NCI-H460 (cell line): ENCODE measurements at regions not wholly inside any gene's neighbourhood (a gene's known extent, or its start where the extent isn't known, plus 50 kb on each side); places are given as distances from the start of the nearest gene placed in this dataset.

ENCODE experiments used
- DNase-seq: peaks from one replicate; pipeline ENCODE4 v3.0.0-alpha.2; 2016; ENCODE audit warnings: low read depth; ENCODE audit errors: extremely low read depth

DNA sequence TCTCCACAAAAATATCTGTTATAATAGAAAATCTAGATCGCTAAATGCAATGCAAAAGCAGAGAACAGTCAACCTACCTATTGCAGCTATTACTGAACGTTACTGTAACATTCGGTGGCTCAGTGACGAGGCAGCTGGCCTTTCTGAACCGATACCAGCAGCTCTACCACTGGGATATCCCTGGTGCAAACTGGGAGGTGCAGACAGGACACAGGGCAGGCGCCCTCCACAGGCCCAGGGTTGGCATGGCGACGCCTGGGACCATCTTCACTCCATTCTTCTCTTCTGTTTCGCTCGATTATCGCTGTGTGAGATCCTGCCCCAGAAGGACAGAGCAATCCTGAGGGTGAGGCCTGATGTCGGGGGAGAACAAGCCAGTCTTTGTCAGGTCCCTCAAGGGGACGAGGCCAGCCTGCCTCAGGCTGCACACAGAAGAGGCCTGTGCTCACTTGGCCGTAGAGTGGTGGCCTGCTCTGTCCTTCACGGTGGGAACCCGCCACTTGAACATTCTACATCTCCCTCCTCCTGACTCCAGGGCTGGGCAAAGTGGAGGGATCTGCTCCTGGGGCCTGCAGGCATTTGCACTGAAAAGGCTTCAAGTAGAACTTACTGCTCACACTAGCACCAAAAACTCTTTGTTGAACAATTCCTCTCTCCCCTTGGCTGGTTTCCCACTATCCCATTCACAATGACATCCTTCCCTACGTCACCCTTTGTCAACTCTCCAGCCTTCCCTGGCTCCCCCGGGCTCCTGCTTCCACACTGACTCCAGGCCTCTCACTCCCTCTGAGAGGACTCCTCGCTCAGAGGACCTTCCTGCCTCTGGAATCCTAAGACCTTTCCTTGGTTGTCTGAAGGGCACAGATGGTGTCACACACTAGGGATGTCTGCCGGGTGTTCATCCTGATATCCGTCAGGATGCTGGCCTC, 49.7 kb downstream of the CYRIA start:
- DNase-seq: no peak

DNA sequence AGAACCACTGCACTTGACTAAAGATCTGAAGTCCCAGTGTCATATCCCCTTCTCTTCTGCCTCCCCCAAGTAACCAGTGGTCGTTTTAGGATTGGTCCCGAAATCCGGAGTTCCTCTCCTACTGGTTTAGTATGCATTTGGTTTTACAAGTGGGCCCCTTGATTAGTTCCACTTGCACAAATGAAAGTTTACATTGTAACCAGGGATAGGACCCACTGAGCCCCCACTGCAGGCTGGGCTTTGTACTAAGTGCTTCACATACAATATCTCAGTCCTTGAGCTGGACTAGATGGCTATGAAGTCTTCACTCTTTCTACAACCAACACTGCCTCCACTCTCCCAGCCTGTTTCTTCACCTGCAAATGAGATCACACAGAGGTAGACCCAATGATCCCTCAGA, 50.4 kb downstream of the CYRIA start:
- DNase-seq: no peak

DNA sequence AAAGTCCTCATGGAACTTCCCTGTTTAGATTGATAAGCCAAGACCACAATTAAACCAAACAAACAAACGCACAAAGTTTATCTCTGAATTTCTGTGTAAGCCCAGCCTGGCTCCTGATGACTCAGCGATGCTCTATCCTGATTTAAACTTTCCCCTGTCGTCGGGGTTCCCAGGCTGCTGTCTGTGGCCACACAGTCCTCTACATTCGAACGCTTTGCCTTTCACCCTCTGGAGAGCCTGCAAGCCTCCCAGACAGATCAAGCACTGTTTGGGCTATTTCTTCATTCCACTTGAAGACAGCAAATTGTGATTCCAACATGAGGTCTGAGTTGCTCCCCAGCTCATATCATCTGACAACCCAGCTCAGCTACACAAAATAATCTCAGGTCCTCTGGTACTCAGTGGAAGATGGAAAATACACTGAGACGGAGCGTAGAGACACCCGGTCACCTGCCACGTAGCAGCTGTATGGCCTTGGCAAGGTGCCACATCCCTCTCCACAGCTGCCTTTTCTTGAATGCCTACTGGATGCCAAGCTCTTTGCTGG, 51.2 kb downstream of the CYRIA start:
- no peak for DNase-seq

- DNase-seq: no peak
These were observed 52.1 kb downstream of the CYRIA start for GRCh38 chr2:16613539-16614011.

DNA sequence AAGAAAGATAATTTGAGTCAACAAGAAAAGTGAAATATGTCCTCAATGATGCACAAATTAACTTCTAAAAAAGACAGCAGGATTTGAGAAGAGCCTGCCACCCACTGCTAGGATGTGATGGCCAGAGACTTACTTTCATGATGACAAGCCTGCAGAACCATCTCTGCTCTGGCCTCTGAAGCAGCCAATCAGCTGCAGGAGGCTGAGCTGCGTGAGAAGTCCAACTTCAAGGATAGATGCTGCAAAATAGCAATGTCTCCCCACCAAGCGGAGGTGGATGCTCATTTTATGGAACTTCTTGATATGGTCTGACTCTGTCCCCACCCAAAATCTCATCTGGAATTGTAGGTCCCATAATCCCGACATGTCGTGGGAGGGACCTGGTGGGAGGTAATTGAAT, 53.1 kb downstream of the CYRIA start:
- DNase-seq: no peak

DNA sequence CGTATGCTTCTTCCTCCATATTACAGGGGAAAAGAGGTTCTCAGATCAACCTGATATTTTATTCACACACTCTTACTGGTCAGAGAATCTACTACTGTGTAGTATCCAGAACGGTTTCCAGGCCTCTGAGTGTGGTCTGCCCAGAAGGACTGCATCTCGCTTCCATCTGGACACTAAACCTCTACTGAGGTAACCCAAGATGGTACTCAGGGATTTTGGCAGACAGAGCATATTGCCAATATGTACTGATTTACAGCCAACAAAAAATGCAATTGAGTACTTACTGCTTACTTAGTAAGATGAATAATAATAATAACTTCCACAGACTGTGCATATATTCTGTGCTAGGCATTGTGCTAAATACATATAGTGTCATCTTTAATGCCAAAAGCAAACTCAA, 55.8 kb downstream of the CYRIA start:
- no peak for DNase-seq

DNA sequence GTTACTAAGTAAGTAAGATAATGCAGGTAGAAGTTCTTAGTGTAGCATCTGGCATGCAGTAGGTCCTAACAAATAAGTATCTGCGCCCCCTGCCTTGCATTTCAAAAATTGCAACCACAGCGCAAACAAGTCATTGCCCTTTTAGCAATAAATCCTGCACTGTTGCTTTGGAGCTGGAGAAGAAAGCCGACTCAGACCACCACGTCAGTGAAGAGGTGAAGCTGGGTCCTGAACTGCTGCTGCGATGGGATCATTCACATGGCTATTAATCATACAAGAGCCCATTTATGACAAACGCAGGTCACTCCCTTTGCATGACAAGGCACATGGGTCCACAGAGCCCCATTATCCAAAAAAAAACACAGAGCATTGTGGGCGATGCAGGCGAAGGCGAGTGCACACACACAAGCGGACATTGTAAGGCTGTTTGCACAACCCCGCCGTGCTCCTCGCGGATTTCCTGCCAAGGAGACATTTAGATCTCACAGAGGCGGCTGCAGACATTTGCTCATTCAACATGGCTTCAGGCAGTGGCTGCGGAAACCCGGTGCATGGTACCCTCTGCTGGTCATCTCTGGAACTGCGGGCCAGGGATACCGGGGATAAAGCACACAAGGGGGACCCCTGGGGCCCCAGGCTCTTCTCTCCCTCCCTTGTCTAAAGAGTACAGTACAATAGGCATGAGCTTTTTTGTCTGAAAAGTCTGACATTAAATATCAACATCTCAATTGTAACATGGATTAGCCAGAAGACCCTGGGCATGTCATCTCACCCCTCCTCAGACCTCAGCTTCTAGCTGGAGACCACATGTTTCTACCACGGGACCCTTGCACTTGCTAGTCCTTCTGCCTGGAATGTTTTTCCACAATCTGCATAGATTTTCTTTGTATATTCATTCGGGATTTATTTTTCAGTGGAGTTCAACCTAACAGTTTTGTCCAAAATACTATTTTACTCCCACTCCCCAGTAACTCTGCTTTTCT, 56.7 kb downstream of the CYRIA start:
- peak; percentile 64 for DNase-seq

DNA sequence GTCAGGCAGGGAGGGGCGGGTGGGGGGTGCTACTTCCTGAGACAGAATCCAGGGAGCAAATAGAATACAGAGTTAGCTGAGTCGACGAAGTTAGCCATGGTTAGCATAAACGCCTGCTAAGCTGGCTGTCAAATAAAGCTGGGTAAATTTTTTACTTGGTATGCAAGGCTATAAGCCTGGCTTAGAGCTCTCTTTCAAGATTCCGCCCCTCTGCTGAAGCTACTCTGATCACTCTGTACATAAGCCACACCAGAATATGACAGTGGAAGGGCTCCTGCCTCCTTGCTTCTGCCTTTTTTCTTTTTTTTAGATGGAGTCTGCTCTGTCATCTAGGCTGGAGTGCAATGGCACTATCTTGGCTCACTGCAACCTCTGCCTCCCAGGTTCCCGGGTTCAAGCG, 58.3 kb downstream of the CYRIA start:
- DNase-seq: no peak

DNA sequence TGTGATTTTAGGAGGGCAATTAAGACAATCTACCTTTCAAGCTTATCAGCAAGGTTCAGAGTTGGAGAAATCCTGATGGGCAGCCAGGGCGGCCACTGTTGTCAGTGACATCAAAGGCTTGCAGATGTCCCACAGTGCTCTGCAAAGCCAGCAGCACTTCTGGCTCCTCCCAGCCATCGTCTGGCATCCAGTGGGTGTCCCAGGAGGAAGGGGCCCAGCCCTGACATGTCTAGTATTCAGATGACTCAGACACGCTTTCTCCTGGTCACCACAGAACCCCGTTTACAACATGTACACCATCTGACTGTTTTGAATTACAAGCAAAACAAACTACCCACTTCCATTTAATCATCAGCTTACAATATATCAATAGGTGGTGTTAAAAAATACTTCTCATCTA, 61.4 kb downstream of the CYRIA start:
- no peak for DNase-seq

GRCh38 chr2:16591370-16591933, 74.2 kb downstream of the CYRIA start:
- no peak for DNase-seq

DNA sequence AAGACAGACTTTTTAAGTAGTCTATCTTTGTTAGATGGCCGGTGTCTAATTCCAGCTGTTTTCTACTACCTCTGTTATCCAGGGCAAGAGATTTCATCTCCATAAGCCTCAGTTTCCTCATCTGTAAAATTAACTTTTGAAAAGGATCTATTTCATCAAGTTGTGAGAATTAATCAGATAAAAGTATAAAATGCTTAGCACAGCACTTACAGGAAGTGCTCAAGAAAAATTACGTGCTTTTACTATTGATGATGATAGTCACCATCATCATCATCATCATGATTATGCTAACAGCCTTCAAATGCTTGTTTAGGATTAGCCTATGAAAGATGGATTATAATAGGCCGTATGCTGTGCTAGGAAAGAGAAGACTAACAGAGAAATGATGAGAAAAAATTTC, 76.2 kb downstream of the CYRIA start:
- no peak for DNase-seq

GRCh38 chr2:16588565-16588964, 77.1 kb downstream of the CYRIA start:
- DNase-seq: no peak

DNA sequence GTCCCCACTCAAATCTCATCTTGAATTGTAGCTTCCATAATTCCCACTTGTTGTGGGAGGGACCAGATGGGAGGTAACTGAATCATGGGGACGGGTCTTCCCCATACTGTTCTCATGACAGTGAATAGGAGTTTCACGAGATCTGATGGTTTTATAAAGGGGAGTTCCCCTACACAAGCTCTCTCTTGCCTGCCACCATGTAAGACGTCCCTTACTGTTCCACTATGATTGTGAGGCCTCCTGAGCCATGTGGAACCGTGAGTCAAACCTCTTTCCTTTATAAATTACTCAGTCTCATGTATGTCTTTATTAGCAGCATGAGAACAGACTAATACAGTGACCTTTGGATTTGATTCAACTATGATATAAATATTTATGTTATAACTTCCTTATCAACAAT, 78.0 kb downstream of the CYRIA start:
- DNase-seq: no peak

DNA sequence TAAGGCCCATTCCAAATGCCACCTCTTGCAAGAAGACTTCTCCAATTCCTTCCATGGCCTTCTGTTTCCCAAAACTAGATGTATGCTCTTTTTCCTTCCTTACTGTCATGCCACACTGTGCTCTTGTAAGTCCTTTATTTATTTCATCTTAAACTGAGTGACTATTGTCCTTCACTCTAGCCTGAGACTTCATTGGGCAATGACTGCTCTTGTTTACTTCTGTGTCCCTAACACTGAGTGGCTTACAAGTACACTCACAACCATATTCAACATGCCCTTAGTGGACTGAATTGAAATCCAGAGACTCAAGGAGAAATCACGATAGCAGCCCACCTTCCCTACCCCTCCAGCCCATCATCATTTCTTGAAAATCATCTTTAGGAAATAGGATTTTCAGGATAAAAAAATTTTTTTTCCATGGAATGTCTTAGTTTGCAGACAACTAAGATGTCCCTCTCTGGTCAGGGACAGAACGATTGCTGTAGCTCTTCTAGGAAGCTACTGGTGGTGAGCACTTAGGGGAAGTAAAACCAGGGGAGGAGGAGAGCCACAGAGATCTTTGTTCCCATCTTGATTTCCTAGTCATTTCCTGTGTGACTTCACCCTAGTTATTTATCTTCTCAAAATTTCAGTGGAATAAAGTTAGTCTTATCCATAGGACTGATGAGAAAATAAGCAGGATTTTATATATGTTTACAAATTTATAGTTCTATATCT, 80.7 kb downstream of the CYRIA start:
- DNase-seq: no peak

- no peak for DNase-seq
These were observed 81.5 kb downstream of the CYRIA start for GRCh38 chr2:16584084-16584483.

- DNase-seq: no peak
These were observed 84.4 kb downstream of the CYRIA start for GRCh38 chr2:16581241-16581640.

GRCh38 chr2:16578081-16578480, 87.6 kb downstream of the CYRIA start:
- DNase-seq: no peak

GRCh38 chr2:16570516-16570915, 95.1 kb downstream of the CYRIA start:
- DNase-seq: no peak

DNA sequence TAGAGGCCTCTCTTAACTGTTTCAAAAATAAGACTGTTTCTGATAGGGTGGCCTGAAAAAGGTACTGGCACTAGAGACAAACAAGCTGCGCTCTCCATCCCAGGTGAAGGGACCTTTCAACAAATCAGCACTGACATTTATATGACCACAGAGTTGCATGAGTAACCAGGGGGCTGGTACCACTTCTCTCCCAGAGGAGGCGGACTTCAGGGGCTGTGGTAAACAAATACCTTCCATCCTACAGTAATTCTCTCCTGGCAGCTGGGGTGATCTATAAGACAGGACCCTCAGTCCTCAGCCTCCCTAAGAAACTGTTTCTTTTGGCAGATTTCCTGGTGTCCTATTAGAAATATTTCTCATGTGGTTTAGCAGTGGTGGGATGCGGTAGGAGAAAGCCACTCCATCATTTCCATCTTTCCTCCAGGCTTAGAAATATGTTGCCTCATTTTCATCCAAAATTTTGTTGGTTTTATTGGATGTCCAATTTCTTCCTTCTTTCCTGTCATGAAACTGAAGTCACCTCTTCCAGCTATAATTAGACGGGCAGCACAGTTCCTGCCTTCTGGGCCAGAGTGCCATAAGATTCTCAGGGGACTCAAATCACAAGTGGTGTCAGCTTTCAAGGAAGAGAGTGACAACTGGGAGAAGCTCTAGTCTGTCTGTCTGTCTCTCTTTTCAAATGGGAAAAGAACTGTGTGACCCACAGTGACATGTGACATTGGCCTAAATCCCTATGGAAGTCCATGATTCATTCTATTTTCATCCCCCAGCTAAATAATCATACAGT, 96.4 kb downstream of the CYRIA start:
- DNase-seq: no peak
